ENCODE measurements at regions not wholly inside any gene's neighbourhood (a gene's known extent, or its start where the extent isn't known, plus 50 kb on each side); places are given as distances from the start of the nearest gene placed in this dataset.
"Not testable (repeated sequence)": the region's sequence is repeated elsewhere in the genome, so short reads cannot be mapped to it uniquely, and the experiment has no call there.

DNA sequence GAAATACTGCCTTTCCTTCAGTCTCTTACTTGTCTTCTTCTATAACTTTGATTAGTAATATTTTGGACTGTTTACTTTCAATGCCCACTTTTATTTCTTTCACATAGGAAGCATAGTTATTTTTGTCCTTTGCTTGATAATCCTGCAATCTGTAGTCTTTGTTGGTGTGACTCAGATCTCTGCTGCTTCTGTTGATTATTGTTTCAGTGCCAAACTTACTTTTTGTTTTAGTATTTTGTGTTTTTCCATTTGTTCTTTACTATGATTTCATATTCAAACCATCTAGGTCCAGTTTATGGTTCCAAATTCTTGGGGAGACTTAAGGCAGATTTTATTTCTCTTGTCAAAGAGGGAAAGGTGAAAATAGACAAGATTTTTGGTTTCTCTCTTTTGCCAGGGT is 399.9 kb downstream of the HLX start:
- H3K4me1 Mint-ChIP-seq (ENCODE audit: low read depth, unreplicated experiment), result no peaks in the 10 kb centered on the region
- peaks cover 7% of the 10 kb centered on the region for H3K27me3 Mint-ChIP-seq (ENCODE audit: insufficient read depth, unreplicated experiment)
- DNase-seq, result no peak
- ChIA-PET POLR2A (no interaction called here), CTCF (no interaction called here)
- TF ChIP-seq, protein P1, sequence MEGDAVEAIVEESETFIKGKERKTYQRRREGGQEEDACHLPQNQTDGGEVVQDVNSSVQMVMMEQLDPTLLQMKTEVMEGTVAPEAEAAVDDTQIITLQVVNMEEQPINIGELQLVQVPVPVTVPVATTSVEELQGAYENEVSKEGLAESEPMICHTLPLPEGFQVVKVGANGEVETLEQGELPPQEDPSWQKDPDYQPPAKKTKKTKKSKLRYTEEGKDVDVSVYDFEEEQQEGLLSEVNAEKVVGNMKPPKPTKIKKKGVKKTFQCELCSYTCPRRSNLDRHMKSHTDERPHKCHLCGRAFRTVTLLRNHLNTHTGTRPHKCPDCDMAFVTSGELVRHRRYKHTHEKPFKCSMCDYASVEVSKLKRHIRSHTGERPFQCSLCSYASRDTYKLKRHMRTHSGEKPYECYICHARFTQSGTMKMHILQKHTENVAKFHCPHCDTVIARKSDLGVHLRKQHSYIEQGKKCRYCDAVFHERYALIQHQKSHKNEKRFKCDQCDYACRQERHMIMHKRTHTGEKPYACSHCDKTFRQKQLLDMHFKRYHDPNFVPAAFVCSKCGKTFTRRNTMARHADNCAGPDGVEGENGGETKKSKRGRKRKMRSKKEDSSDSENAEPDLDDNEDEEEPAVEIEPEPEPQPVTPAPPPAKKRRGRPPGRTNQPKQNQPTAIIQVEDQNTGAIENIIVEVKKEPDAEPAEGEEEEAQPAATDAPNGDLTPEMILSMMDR (IDR thresholded peaks at IDR 0.05; ENCODE audit: insufficient read depth in 1 of 2, low read depth in 1 of 2, low read length in 1 of 2, severe bottlenecking in 1 of 2, unreplicated experiment in 1 of 2), result no peak
- intact Hi-C loops (cut with micrococcal nuclease; ENCODE audit: unreplicated experiment), result no loop called here
- Histone ChIP-seq H3K4me1 (no peaks in the 10 kb centered on the region), H3K27me3 (replicated peaks; ENCODE audit: control insufficient read depth, insufficient read depth, low read length) (no peaks in the 10 kb centered on the region), H3K4me3 (ENCODE audit: low read depth, low read length) (no peak overlapping the region), H3K36me3 (ENCODE audit: control insufficient read depth, insufficient read depth, low read length) (no peaks in the 10 kb centered on the region), H3K9me3 (no peaks in the 10 kb centered on the region; the same call in 1 of the 2 replicates)
- no peaks in the 10 kb centered on the region for H3K9me3 Mint-ChIP-seq (ENCODE audit: unreplicated experiment)
- H3K27ac Mint-ChIP-seq (ENCODE audit: unreplicated experiment), result no peak overlapping the region
- no peaks in the 10 kb centered on the region for H3K36me3 Mint-ChIP-seq (ENCODE audit: insufficient read depth, unreplicated experiment)
- no TSS peak for BruUV-seq (replicated peaks)
- H3K4me3 Mint-ChIP-seq (ENCODE audit: unreplicated experiment), result no peak overlapping the region

DNA sequence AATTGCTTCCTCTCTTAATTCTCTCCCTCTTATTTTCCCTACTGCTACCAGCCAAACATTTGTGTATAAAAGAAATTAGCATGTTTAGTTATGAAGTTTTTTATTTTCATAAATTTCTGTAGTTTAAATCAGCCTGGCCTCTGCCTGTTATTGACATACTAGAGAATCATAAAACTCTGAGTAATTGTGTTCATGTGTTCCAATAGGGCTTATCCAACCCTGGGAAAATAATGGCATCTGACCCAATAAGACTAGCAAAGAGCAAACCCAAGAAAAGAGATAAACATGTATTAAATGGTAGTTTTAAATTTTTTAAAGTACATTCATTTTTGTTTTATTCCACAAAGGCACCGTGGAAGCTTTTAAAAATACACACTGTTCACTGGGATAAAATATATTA is 404.3 kb downstream of the HLX start:
- H3K4me3 ChIP-seq (ENCODE audit: low read depth, low read length), result no peak overlapping the region
- no peaks in the 10 kb centered on the region for H3K27me3 ChIP-seq (replicated peaks; ENCODE audit: control insufficient read depth, insufficient read depth, low read length)
- TF ChIP-seq, protein P1 (IDR thresholded peaks at IDR 0.05; ENCODE audit: insufficient read depth in 1 of 2, low read depth in 1 of 2, low read length in 1 of 2, severe bottlenecking in 1 of 2, unreplicated experiment in 1 of 2), result no peak
- no peak for DNase-seq
- intact Hi-C loops (cut with micrococcal nuclease; ENCODE audit: unreplicated experiment), result no loop called here
- ChIA-PET CTCF (no interaction called here), POLR2A (no interaction called here)
- Mint-ChIP-seq H3K4me3 (ENCODE audit: unreplicated experiment) (no peak overlapping the region), H3K9me3 (ENCODE audit: unreplicated experiment) (no peaks in the 10 kb centered on the region), H3K27ac (ENCODE audit: unreplicated experiment) (no peak overlapping the region), H3K36me3 (ENCODE audit: insufficient read depth, unreplicated experiment) (no peaks in the 10 kb centered on the region), H3K27me3 (ENCODE audit: insufficient read depth, unreplicated experiment) (peaks cover 7% of the 10 kb centered on the region), H3K4me1 (ENCODE audit: low read depth, unreplicated experiment) (no peaks in the 10 kb centered on the region)
- no peaks in the 10 kb centered on the region for H3K36me3 ChIP-seq (ENCODE audit: control insufficient read depth, insufficient read depth, low read length)
- BruUV-seq (replicated peaks), result no TSS peak
- no peaks in the 10 kb centered on the region for H3K4me1 ChIP-seq
- H3K9me3 ChIP-seq, result no peaks in the 10 kb centered on the region; the same call in 1 of the 2 replicates

DNA sequence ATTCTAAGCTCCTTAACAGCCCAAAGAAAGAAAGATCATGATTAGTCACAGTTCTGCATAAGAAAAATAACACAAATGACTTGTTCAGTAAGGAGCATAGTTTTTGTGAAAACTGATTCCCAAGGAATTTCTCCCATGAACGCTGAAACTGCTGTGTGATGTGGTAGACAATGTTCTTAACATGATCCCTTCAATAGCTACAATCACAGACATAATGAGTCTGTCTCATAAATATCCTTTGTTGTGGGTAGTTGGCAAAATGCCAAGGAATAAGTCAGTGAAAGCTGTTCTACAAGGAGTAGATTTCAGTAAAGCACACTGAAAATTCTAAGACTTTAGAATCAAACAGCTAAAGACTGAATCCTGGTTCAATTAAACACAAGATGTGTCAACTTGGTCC is 404.8 kb downstream of the HLX start:
- CTCF ChIA-PET, result no interaction called here

DNA sequence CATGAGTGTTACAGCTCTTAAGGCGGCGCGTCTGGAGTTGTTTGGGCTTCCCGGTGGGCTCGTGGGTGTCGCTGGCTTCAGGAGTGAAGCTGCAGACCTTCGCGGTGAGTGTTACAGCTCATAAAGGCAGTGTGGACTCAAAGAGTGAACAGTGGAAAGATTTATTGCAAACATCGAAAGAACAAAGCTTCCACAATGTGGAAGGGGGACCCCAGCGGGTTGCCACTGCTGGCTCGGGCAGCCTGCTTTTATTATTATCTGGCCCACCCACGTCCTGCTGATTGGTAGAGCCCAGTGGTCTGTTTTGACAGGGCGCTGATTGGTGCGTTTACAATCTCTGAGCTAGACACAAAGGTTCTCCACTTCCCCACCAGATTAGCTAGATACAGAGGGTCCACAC is 405.7 kb downstream of the HLX start:
- H3K27ac Mint-ChIP-seq (ENCODE audit: unreplicated experiment); H3K36me3 Mint-ChIP-seq (ENCODE audit: insufficient read depth, unreplicated experiment); H3K27me3 ChIP-seq (replicated peaks; ENCODE audit: control insufficient read depth, insufficient read depth, low read length); H3K4me1 Mint-ChIP-seq (ENCODE audit: low read depth, unreplicated experiment); H3K9me3 Mint-ChIP-seq (ENCODE audit: unreplicated experiment); CTCF ChIA-PET; POLR2A ChIA-PET; intact Hi-C loops (cut with micrococcal nuclease; ENCODE audit: unreplicated experiment); H3K4me1 ChIP-seq; H3K4me3 Mint-ChIP-seq (ENCODE audit: unreplicated experiment); H3K27me3 Mint-ChIP-seq (ENCODE audit: insufficient read depth, unreplicated experiment); DNase-seq; H3K36me3 ChIP-seq (ENCODE audit: control insufficient read depth, insufficient read depth, low read length); H3K4me3 ChIP-seq (ENCODE audit: low read depth, low read length); BruUV-seq (replicated peaks); H3K9me3 ChIP-seq: not testable (repeated sequence)

More for the DNA sequence above, 404.8 kb downstream of the HLX start:
- no peak for DNase-seq
- no peaks in the 10 kb centered on the region for H3K9me3 Mint-ChIP-seq (ENCODE audit: unreplicated experiment)
- Histone ChIP-seq H3K9me3 (no peaks in the 10 kb centered on the region; the same call in 1 of the 2 replicates), H3K4me3 (ENCODE audit: low read depth, low read length) (no peak overlapping the region), H3K4me1 (no peaks in the 10 kb centered on the region), H3K36me3 (ENCODE audit: control insufficient read depth, insufficient read depth, low read length) (no peaks in the 10 kb centered on the region), H3K27me3 (replicated peaks; ENCODE audit: control insufficient read depth, insufficient read depth, low read length) (no peaks in the 10 kb centered on the region)
- no TSS peak for BruUV-seq (replicated peaks)
- no peak overlapping the region for H3K4me3 Mint-ChIP-seq (ENCODE audit: unreplicated experiment)
- no peaks in the 10 kb centered on the region for H3K4me1 Mint-ChIP-seq (ENCODE audit: low read depth, unreplicated experiment)
- intact Hi-C loops (cut with micrococcal nuclease; ENCODE audit: unreplicated experiment), result no loop called here
- no peak overlapping the region for H3K27ac Mint-ChIP-seq (ENCODE audit: unreplicated experiment)
- TF ChIP-seq, protein P1 (IDR thresholded peaks at IDR 0.05; ENCODE audit: insufficient read depth in 1 of 2, low read depth in 1 of 2, low read length in 1 of 2, severe bottlenecking in 1 of 2, unreplicated experiment in 1 of 2), result no peak
- peaks cover 6% of the 10 kb centered on the region for H3K27me3 Mint-ChIP-seq (ENCODE audit: insufficient read depth, unreplicated experiment)
- no peaks in the 10 kb centered on the region for H3K36me3 Mint-ChIP-seq (ENCODE audit: insufficient read depth, unreplicated experiment)
- POLR2A ChIA-PET, result no interaction called here

DNA sequence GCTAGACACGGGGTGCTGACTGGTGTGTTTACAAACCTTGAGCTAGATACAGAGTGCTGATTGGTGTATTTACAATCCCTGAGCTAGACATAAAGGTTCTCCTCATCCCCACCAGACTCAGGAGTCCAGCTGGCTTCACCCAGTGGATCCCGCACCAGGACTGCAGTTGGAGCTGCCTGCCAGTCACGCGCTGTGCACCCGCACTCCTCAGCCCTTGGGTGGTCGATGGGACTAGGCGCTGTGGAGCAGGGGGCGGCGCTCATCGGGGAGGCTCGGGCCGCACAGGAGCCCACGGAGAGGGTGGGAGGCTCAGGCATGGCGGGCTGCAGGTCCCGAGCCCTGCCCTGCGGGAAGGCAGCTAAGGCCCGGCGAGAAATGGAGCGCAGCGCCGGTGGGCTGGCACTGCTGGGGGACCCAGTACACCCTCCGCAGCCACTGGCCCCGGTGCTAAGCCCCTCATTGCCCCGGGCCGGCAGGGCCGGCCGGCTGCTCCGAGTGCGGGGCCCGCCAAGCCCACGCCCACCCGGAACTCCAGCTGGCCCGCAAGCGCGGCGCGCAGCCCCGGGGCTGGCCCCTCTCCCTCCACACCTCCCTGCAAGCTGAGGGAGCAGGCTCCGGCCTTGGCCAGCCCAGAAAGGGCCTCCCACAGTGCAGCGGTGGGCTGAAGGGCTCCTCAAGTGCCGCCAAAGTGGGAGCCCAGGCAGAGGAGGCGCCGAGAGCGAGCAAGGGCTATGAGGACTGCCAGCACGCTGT is 406.4 kb downstream of the HLX start:
- BruUV-seq (replicated peaks); H3K9me3 Mint-ChIP-seq (ENCODE audit: unreplicated experiment); DNase-seq; H3K4me1 ChIP-seq; H3K9me3 ChIP-seq; H3K27me3 ChIP-seq (replicated peaks; ENCODE audit: control insufficient read depth, insufficient read depth, low read length); H3K36me3 ChIP-seq (ENCODE audit: control insufficient read depth, insufficient read depth, low read length); H3K4me3 ChIP-seq (ENCODE audit: low read depth, low read length); H3K27me3 Mint-ChIP-seq (ENCODE audit: insufficient read depth, unreplicated experiment); H3K27ac Mint-ChIP-seq (ENCODE audit: unreplicated experiment); POLR2A ChIA-PET; H3K36me3 Mint-ChIP-seq (ENCODE audit: insufficient read depth, unreplicated experiment); H3K4me3 Mint-ChIP-seq (ENCODE audit: unreplicated experiment); H3K4me1 Mint-ChIP-seq (ENCODE audit: low read depth, unreplicated experiment); intact Hi-C loops (cut with micrococcal nuclease; ENCODE audit: unreplicated experiment); CTCF ChIA-PET: not testable (repeated sequence)

All from Caco-2 (cell line).